ENCODE measurements at regions not wholly inside any gene's neighbourhood (a gene's known extent, or its start where the extent isn't known, plus 50 kb on each side); places are given as distances from the start of the nearest gene placed in this dataset.

GRCh38 chr22:22357024-22357883 lies 112.7 kb downstream of the VPREB1 start:
- Histone ChIP-seq H4K5ac (ENCODE audit: insufficient read length, low read depth, low read length) (no peak overlapping the region), H3K36me3 (ENCODE audit: control insufficient read depth in 2 of 4, insufficient read depth in 4 of 4, low read length in 3 of 4) (no peaks in the 10 kb centered on the region), H3K4me2 (ENCODE audit: insufficient read depth in 1 of 2, low read depth in 2 of 2, low read length in 2 of 2) (peak overlapping the region in 1 of 2 experiments; percentile 42; a peak in 1 of 4 replicates), H2AFZ (ENCODE audit: low read length) (peak overlapping the region; percentile 37; the same call in 1 of the 2 replicates), H3K4ac (replicated peaks; ENCODE audit: insufficient read length, low read depth, low read length) (no peak overlapping the region), H3K9me3 (ENCODE audit: insufficient read depth in 2 of 2, low read depth in 1 of 2, low read length in 1 of 2) (no peaks in the 10 kb centered on the region), H3K4me1 (replicated peaks in 1 of 4; ENCODE audit: control insufficient read depth in 3 of 4, insufficient read depth in 4 of 4, low read length in 3 of 4) (peaks cover 0 to 3% (median 0%) of the 10 kb centered on the region in 4 experiments; a peak in 2 of 7 replicates), H2BK120ac (replicated peaks; ENCODE audit: low read depth, low read length) (no peak overlapping the region), H3K14ac (ENCODE audit: insufficient read length) (no peak overlapping the region), H3K18ac (ENCODE audit: extremely low read depth, low read length) (no peak overlapping the region), H3K56ac (replicated peaks; ENCODE audit: insufficient read length, low read depth, low read length) (no peak overlapping the region), H4K8ac (ENCODE audit: extremely low read depth, insufficient read depth, low read length) (no peak overlapping the region; the same call in 1 of the 2 replicates), H4K20me1 (replicated peaks in 1 of 2; ENCODE audit: control insufficient read depth in 1 of 2, insufficient read depth in 2 of 2, low read length in 2 of 2) (no peaks in the 10 kb centered on the region), H3K79me1 (ENCODE audit: low read depth, low read length) (no peaks in the 10 kb centered on the region), H3K23me2 (ENCODE audit: low read depth, low read length) (no peaks in the 10 kb centered on the region), H2BK20ac (ENCODE audit: low read length) (no peak overlapping the region), H2BK15ac (ENCODE audit: low read length) (no peak overlapping the region), H2BK12ac (ENCODE audit: low read depth, low read length) (no peak overlapping the region), H3K27ac (ENCODE audit: low read depth, low read length) (no peak overlapping the region), H4K91ac (replicated peaks; ENCODE audit: insufficient read length, low read length) (no peak overlapping the region), H3K27me3 (replicated peaks in 1 of 4; ENCODE audit: control insufficient read depth in 3 of 4, extremely low read depth in 1 of 4, insufficient read depth in 3 of 4, low read length in 3 of 4) (peaks cover 62 to 98% (median 88%) of the 10 kb centered on the region in 4 experiments), H2BK5ac (ENCODE audit: low read depth, low read length) (no peak overlapping the region), H3K9ac (replicated peaks in 1 of 4; ENCODE audit: extremely low read depth in 1 of 4, low read depth in 3 of 4, low read length in 3 of 4) (no peak overlapping the region), H2AK5ac (ENCODE audit: low read depth, low read length) (no peak overlapping the region), H3K4me3 (ENCODE audit: extremely low read depth in 1 of 4, insufficient read depth in 2 of 4, low read depth in 3 of 4, low read length in 4 of 4) (peak overlapping the region in 1 of 4 experiments; percentile 5; a peak in 1 of 8 replicates), H3K23ac (ENCODE audit: insufficient read length) (no peak overlapping the region), H3K79me2 (ENCODE audit: control insufficient read depth in 1 of 2, insufficient read depth in 2 of 2, low read length in 2 of 2) (no peaks in the 10 kb centered on the region)
- DNase-seq (ENCODE audit: low read depth in 1 of 2, low spot score in 2 of 2) (peak; percentile 41 to 94), FAIRE-seq (peak; percentile 19)
- peak; percentile 75 for TF ChIP-seq ATF3 (IDR thresholded peaks at IDR 0.05; ENCODE audit: insufficient read depth, low read depth, low read length)
- peak; percentile 73 for TF ChIP-seq USF2 (IDR thresholded peaks at IDR 0.05; ENCODE audit: low read length)
- no peak for TF ChIP-seq TEAD4 (IDR thresholded peaks at IDR 0.05; ENCODE audit: low read depth, low read length)
- peak; percentile 76 to 87 (median 76) for TF ChIP-seq CTCF (IDR thresholded peaks at IDR 0.05; ENCODE audit: control extremely low read depth in 1 of 3, insufficient read depth in 1 of 3, low read depth in 1 of 3, low read length in 3 of 3)
- TF ChIP-seq RAD21 (IDR thresholded peaks at IDR 0.05 in 1 of 2, conservative IDR thresholded peaks at IDR 0.05 in 1 of 2; ENCODE audit: low read depth in 2 of 2, low read length in 2 of 2): peak; percentile 68 to 76
- ChIA-PET CTCF (ENCODE audit: partially characterized antibody) (interaction anchor here (0.7 to 3.2 kb wide), 13 partner anchors 9 to 147 kb away, joined by 3 to 19 read pairs (median 4); no protein-coding TSS in a partner anchor), POLR2A (ENCODE audit: partially characterized antibody) (no interaction called here)
- 30% methylated on average over 12 of the region's 14 CpGs; no CpG with 5 or more reads in 1 of the 2 experiments for WGBS, 2 experiments (ENCODE audit: extremely low coverage in 1 of 2, insufficient coverage in 1 of 2, insufficient read length in 1 of 2, insufficient replicate concordance in 2 of 2, low coverage in 1 of 2, low lambda C conversion rate in 2 of 2, missing lambda C conversion rate in 1 of 2)

All from H1 (cell line).